GM19043 (cell line): ENCODE measurements at regions not wholly inside any gene's neighbourhood (a gene's known extent, or its start where the extent isn't known, plus 50 kb on each side); places are given as distances from the start of the nearest gene placed in this dataset.

Experiments used
- ATAC-seq: cut with Tn5 transposase; IDR thresholded peaks from one replicate; pipeline ENCODE4 v1.9.1; 2021; ENCODE audit warnings: low read depth; ENCODE audit not compliant: unreplicated experiment

- no peak for ATAC-seq
Observed at GRCh38 chr9:788777-789176, 52.7 kb upstream of the DMRT1 start.
